ENCODE measurements at regions not wholly inside any gene's neighbourhood (a gene's known extent, or its start where the extent isn't known, plus 50 kb on each side); places are given as distances from the start of the nearest gene placed in this dataset.

DNA sequence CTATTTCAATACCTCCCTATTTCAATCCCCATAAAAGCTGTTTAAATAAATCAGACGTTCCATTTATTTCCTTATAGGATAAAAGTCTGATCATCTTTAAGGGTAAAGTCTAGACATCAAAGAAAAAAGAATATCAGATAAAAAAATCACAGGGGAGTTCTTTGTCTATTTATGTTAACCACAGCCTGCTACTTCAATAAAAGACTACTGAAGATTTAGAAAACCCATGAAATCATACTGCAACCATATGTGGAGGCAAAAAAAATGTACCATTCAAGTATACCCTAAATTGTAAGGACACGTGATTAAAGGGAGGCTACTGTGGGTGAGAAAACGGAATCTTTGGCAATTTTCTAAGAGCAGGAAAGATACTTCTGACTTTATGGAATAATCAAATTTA, 108.2 kb upstream of the TNFSF4 start (continued):
- TF ChIP-seq, protein P1, sequence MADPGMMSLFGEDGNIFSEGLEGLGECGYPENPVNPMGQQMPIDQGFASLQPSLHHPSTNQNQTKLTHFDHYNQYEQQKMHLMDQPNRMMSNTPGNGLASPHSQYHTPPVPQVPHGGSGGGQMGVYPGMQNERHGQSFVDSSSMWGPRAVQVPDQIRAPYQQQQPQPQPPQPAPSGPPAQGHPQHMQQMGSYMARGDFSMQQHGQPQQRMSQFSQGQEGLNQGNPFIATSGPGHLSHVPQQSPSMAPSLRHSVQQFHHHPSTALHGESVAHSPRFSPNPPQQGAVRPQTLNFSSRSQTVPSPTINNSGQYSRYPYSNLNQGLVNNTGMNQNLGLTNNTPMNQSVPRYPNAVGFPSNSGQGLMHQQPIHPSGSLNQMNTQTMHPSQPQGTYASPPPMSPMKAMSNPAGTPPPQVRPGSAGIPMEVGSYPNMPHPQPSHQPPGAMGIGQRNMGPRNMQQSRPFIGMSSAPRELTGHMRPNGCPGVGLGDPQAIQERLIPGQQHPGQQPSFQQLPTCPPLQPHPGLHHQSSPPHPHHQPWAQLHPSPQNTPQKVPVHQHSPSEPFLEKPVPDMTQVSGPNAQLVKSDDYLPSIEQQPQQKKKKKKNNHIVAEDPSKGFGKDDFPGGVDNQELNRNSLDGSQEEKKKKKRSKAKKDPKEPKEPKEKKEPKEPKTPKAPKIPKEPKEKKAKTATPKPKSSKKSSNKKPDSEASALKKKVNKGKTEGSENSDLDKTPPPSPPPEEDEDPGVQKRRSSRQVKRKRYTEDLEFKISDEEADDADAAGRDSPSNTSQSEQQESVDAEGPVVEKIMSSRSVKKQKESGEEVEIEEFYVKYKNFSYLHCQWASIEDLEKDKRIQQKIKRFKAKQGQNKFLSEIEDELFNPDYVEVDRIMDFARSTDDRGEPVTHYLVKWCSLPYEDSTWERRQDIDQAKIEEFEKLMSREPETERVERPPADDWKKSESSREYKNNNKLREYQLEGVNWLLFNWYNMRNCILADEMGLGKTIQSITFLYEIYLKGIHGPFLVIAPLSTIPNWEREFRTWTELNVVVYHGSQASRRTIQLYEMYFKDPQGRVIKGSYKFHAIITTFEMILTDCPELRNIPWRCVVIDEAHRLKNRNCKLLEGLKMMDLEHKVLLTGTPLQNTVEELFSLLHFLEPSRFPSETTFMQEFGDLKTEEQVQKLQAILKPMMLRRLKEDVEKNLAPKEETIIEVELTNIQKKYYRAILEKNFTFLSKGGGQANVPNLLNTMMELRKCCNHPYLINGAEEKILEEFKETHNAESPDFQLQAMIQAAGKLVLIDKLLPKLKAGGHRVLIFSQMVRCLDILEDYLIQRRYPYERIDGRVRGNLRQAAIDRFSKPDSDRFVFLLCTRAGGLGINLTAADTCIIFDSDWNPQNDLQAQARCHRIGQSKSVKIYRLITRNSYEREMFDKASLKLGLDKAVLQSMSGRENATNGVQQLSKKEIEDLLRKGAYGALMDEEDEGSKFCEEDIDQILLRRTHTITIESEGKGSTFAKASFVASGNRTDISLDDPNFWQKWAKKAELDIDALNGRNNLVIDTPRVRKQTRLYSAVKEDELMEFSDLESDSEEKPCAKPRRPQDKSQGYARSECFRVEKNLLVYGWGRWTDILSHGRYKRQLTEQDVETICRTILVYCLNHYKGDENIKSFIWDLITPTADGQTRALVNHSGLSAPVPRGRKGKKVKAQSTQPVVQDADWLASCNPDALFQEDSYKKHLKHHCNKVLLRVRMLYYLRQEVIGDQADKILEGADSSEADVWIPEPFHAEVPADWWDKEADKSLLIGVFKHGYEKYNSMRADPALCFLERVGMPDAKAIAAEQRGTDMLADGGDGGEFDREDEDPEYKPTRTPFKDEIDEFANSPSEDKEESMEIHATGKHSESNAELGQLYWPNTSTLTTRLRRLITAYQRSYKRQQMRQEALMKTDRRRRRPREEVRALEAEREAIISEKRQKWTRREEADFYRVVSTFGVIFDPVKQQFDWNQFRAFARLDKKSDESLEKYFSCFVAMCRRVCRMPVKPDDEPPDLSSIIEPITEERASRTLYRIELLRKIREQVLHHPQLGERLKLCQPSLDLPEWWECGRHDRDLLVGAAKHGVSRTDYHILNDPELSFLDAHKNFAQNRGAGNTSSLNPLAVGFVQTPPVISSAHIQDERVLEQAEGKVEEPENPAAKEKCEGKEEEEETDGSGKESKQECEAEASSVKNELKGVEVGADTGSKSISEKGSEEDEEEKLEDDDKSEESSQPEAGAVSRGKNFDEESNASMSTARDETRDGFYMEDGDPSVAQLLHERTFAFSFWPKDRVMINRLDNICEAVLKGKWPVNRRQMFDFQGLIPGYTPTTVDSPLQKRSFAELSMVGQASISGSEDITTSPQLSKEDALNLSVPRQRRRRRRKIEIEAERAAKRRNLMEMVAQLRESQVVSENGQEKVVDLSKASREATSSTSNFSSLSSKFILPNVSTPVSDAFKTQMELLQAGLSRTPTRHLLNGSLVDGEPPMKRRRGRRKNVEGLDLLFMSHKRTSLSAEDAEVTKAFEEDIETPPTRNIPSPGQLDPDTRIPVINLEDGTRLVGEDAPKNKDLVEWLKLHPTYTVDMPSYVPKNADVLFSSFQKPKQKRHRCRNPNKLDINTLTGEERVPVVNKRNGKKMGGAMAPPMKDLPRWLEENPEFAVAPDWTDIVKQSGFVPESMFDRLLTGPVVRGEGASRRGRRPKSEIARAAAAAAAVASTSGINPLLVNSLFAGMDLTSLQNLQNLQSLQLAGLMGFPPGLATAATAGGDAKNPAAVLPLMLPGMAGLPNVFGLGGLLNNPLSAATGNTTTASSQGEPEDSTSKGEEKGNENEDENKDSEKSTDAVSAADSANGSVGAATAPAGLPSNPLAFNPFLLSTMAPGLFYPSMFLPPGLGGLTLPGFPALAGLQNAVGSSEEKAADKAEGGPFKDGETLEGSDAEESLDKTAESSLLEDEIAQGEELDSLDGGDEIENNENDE (IDR thresholded peaks at IDR 0.05; ENCODE audit: insufficient replicate concordance, low read length): no peak

All from H1 (cell line).